Calu3 (cell line): ENCODE measurements at regions not wholly inside any gene's neighbourhood (a gene's known extent, or its start where the extent isn't known, plus 50 kb on each side); places are given as distances from the start of the nearest gene placed in this dataset.

ENCODE experiments used
- BruUV-seq: library from RNA; stranded (reverse); fragments of 400-500 nt; replicated peaks from 2 replicates; lab custom pipeline; 2021; lab: Mats Ljungman, UMichigan
- CTCF ChIA-PET: fragments of 300-600 bp; sonication (Branson Sonifier 250); formaldehyde crosslinking; loops from one replicate; lab custom pipeline; 2022; ENCODE audit warnings: antibody characterized with exemption; lab: Charles Lee
- DNase-seq: peaks from one replicate; pipeline ENCODE4 v3.0.0; 2022
- H3K27ac Mint-ChIP-seq: one replicate; pipeline ENCODE4 v1.8.0; 2022; ENCODE audit warnings: mixed read lengths; ENCODE audit not compliant: unreplicated experiment
- H3K27me3 Mint-ChIP-seq: one replicate; pipeline ENCODE4 v1.8.0; 2022; ENCODE audit warnings: mixed read lengths; ENCODE audit not compliant: unreplicated experiment
- H3K36me3 Mint-ChIP-seq: one replicate; pipeline ENCODE4 v1.8.0; 2022; ENCODE audit warnings: mild to moderate bottlenecking, moderate library complexity, mixed read lengths; ENCODE audit not compliant: insufficient read depth, unreplicated experiment
- H3K4me1 Mint-ChIP-seq: one replicate; pipeline ENCODE4 v1.8.0; 2022; ENCODE audit warnings: mild to moderate bottlenecking, low read depth, mixed read lengths; ENCODE audit not compliant: unreplicated experiment
- H3K4me3 Mint-ChIP-seq: one replicate; pipeline ENCODE4 v1.8.0; 2022; ENCODE audit warnings: mild to moderate bottlenecking, low read depth, moderate library complexity, mixed read lengths; ENCODE audit not compliant: unreplicated experiment
- H3K9me3 Mint-ChIP-seq: one replicate; pipeline ENCODE4 v1.8.0; 2022; ENCODE audit warnings: low read depth, mixed read lengths; ENCODE audit not compliant: unreplicated experiment
- intact Hi-C: fragments of 100-400 bp; cut with micrococcal nuclease; formaldehyde crosslinking; loops from one replicate; pipeline ENCODE4 v1.10.0; 2022; ENCODE audit not compliant: unreplicated experiment
- TF ChIP-seq, protein P1 (sequence below): fragments of 200-600 bp; IDR thresholded peaks from one replicate; pipeline ENCODE4 v1.8.0; 2022; ENCODE audit warnings: antibody characterized with exemption; ENCODE audit not compliant: unreplicated experiment

DNA sequence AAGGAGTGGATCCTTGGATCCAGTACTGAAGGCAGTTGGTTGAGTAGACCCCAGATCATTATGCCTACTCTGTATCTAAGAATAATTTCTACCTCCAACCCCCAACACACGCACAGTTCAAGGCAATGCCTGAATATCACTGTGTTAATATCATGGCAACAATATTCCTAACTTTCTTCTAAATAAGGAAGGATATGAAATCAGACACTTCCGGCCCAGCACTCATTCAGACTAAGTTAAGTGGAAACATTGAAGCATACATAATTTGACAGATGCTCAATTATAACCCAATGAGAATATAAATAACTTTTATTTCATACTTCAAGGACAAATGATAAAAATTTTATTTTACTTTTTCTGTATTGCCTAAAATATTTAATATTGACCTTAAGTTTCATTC, 153.6 kb upstream of the COL3A1 start:
- no peak for DNase-seq
- intact Hi-C loops = no loop called here
- no peaks in the 10 kb centered on the region for H3K27me3 Mint-ChIP-seq
- no peaks in the 10 kb centered on the region for H3K36me3 Mint-ChIP-seq
- BruUV-seq = no TSS peak
- CTCF ChIA-PET = no interaction called here
- H3K4me3 Mint-ChIP-seq = no peak overlapping the region
- TF ChIP-seq, protein P1, sequence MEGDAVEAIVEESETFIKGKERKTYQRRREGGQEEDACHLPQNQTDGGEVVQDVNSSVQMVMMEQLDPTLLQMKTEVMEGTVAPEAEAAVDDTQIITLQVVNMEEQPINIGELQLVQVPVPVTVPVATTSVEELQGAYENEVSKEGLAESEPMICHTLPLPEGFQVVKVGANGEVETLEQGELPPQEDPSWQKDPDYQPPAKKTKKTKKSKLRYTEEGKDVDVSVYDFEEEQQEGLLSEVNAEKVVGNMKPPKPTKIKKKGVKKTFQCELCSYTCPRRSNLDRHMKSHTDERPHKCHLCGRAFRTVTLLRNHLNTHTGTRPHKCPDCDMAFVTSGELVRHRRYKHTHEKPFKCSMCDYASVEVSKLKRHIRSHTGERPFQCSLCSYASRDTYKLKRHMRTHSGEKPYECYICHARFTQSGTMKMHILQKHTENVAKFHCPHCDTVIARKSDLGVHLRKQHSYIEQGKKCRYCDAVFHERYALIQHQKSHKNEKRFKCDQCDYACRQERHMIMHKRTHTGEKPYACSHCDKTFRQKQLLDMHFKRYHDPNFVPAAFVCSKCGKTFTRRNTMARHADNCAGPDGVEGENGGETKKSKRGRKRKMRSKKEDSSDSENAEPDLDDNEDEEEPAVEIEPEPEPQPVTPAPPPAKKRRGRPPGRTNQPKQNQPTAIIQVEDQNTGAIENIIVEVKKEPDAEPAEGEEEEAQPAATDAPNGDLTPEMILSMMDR = no peak
- H3K27ac Mint-ChIP-seq = no peak overlapping the region
- no peaks in the 10 kb centered on the region for H3K4me1 Mint-ChIP-seq
- H3K9me3 Mint-ChIP-seq = peaks cover 6% of the 10 kb centered on the region

DNA sequence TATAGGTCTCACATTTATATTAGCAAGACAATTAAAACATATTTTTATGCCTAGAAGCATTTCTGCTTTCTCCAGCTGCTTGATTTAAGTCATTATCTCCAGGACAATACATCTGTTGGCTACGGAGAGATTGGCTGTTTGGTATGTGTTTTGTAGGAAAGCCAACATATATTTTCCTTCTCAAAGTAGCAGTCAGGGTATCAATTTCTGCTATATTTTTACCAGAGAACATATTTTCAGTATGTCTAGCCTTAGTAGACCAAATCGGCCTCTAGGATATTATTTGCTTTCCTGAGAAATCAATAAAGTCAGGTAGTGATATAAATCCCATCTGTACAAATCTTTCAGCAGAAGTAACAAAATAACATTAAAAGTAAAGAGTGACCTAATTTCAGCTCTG, 150.0 kb upstream of the COL3A1 start:
- intact Hi-C loops = no loop called here
- peaks cover 6% of the 10 kb centered on the region for H3K9me3 Mint-ChIP-seq
- TF ChIP-seq, protein P1 = no peak
- H3K27ac Mint-ChIP-seq = no peak overlapping the region
- no peaks in the 10 kb centered on the region for H3K4me1 Mint-ChIP-seq
- no peaks in the 10 kb centered on the region for H3K36me3 Mint-ChIP-seq
- no peaks in the 10 kb centered on the region for H3K27me3 Mint-ChIP-seq
- CTCF ChIA-PET = no interaction called here
- no peak overlapping the region for H3K4me3 Mint-ChIP-seq
- no TSS peak for BruUV-seq
- DNase-seq = no peak

DNA sequence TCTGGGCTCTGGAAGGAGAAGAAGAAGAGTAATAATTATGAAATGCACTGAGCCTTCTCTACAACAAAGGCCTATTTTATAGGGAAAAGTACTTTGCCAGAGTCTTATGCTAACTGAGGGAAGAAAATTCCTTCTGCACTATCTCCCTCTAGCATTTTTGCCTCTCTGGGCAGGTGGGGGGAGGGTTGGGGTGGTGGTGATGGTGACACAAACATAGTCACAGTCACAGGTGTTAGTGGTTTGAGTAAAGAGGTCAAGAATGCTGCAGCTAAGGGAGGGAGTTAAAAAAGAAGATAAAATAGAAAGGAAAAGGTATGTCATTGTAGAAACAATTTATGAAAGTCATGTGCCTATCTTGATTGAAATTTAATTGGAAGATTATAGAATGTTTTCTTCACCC, 140.8 kb upstream of the COL3A1 start:
- H3K27me3 Mint-ChIP-seq = no peaks in the 10 kb centered on the region
- H3K4me1 Mint-ChIP-seq = no peaks in the 10 kb centered on the region
- no peaks in the 10 kb centered on the region for H3K36me3 Mint-ChIP-seq
- H3K27ac Mint-ChIP-seq = no peak overlapping the region
- H3K4me3 Mint-ChIP-seq = no peak overlapping the region
- TF ChIP-seq, protein P1 = no peak
- peaks cover 6% of the 10 kb centered on the region for H3K9me3 Mint-ChIP-seq
- intact Hi-C loops = no loop called here
- DNase-seq = no peak
- no TSS peak for BruUV-seq
- CTCF ChIA-PET = no interaction called here

DNA sequence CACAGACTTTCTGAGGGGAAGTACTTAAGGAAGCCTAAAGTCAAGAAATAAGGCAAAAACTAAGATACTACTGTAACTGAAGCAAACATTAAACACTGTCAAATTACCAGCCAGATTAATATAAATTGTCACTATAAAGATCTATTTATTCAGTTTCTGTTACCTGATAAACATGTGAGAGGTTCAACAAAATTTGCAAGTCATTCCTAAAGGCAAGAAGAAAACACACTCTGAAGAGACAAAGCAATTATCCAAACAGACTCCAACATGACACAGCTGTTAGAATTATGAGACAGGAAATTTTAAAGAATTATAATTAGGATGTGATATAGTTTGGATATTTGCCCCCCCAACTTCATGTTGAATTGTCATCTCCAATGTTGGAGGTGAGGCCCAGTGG, 140.4 kb upstream of the COL3A1 start:
- Mint-ChIP-seq H3K4me3 (no peak overlapping the region), H3K36me3 (no peaks in the 10 kb centered on the region), H3K27me3 (no peaks in the 10 kb centered on the region), H3K9me3 (peaks cover 11% of the 10 kb centered on the region), H3K27ac (no peak overlapping the region), H3K4me1 (no peaks in the 10 kb centered on the region)
- DNase-seq = no peak
- TF ChIP-seq, protein P1 = no peak
- BruUV-seq = no TSS peak
- CTCF ChIA-PET = no interaction called here
- intact Hi-C loops = no loop called here
